ENCODE measurements at regions not wholly inside any gene's neighbourhood (a gene's known extent, or its start where the extent isn't known, plus 50 kb on each side); places are given as distances from the start of the nearest gene placed in this dataset.

DNA sequence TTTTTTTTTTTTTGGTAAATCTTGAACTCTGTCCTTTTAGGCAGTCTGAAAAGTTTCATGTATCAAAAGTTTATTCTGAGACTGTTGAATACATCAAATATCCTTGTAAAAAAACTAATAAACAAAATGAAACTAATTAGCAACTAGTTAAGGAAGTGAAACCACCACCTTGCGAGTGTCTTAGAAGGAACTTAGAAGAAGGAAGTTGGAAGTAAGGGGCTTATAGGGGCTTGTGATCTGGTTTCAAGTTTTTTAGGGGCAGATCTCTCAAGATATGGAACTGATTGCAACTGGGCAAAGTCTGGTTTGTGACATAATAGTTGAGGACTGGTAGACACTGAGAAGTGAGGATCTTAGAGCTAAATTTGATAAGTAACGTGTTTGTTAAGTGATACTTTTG lies 748.8 kb downstream of the C12orf50 start:
- H3K4me3 Mint-ChIP-seq: no peak overlapping the region
- peak in 1 of 3 donors; percentile 5 for DNase-seq
- WGBS (ENCODE audit: insufficient coverage): 0% methylated on average over 1 of the region's 2 CpGs
- no peaks in the 10 kb centered on the region for H3K9me3 ChIP-seq (replicated peaks in 1 of 2; ENCODE audit: control insufficient read depth in 1 of 2, insufficient read depth in 1 of 2, low read length in 2 of 2)
- H3K27ac ChIP-seq (ENCODE audit: low read depth in 1 of 2, low read length in 2 of 2): no peak overlapping the region
- H3K4me2 ChIP-seq (replicated peaks; ENCODE audit: extremely low read depth, low read length, poor library complexity, severe bottlenecking): no peak overlapping the region
- H3K27ac Mint-ChIP-seq: no peak overlapping the region
- H3K9ac ChIP-seq (ENCODE audit: insufficient read depth, low read length, poor library complexity, severe bottlenecking): no peak overlapping the region
- H3K27me3 Mint-ChIP-seq (ENCODE audit: low read depth in 3 of 3): no peaks in the 10 kb centered on the region
- no peaks in the 10 kb centered on the region for H3K79me2 ChIP-seq (ENCODE audit: insufficient read depth, low read length)
- no peaks in the 10 kb centered on the region for H4K20me1 ChIP-seq (ENCODE audit: insufficient read depth, low read length)
- H3K9me3 Mint-ChIP-seq: peaks cover 0 to 2% (median 0%) of the 10 kb centered on the region in 7 donors
- no peak overlapping the region for H2AFZ ChIP-seq (ENCODE audit: insufficient read depth, low read depth, low read length, poor library complexity, severe bottlenecking)
- TF ChIP-seq, protein P1, sequence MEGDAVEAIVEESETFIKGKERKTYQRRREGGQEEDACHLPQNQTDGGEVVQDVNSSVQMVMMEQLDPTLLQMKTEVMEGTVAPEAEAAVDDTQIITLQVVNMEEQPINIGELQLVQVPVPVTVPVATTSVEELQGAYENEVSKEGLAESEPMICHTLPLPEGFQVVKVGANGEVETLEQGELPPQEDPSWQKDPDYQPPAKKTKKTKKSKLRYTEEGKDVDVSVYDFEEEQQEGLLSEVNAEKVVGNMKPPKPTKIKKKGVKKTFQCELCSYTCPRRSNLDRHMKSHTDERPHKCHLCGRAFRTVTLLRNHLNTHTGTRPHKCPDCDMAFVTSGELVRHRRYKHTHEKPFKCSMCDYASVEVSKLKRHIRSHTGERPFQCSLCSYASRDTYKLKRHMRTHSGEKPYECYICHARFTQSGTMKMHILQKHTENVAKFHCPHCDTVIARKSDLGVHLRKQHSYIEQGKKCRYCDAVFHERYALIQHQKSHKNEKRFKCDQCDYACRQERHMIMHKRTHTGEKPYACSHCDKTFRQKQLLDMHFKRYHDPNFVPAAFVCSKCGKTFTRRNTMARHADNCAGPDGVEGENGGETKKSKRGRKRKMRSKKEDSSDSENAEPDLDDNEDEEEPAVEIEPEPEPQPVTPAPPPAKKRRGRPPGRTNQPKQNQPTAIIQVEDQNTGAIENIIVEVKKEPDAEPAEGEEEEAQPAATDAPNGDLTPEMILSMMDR (IDR thresholded peaks at IDR 0.05): no peak
- H3K27me3 ChIP-seq (ENCODE audit: control insufficient read depth in 2 of 2, insufficient read depth in 2 of 2, low read length in 2 of 2): no peaks in the 10 kb centered on the region
- intact Hi-C loops (cut with micrococcal nuclease): no loop called here
- H3K36me3 ChIP-seq (replicated peaks in 1 of 2; ENCODE audit: control insufficient read depth in 1 of 2, insufficient read depth in 2 of 2, low read length in 2 of 2): no peaks in the 10 kb centered on the region
- H3K4me1 ChIP-seq (ENCODE audit: control insufficient read depth in 1 of 2, insufficient read depth in 2 of 2, low read length in 2 of 2): no peaks in the 10 kb centered on the region
- no peaks in the 10 kb centered on the region for H3K36me3 Mint-ChIP-seq
- H3K4me3 ChIP-seq (replicated peaks in 1 of 3; ENCODE audit: low read depth in 2 of 3, low read length in 3 of 3): no peak overlapping the region
- H3K4me1 Mint-ChIP-seq: peaks cover 3% of the 10 kb centered on the region

DNA sequence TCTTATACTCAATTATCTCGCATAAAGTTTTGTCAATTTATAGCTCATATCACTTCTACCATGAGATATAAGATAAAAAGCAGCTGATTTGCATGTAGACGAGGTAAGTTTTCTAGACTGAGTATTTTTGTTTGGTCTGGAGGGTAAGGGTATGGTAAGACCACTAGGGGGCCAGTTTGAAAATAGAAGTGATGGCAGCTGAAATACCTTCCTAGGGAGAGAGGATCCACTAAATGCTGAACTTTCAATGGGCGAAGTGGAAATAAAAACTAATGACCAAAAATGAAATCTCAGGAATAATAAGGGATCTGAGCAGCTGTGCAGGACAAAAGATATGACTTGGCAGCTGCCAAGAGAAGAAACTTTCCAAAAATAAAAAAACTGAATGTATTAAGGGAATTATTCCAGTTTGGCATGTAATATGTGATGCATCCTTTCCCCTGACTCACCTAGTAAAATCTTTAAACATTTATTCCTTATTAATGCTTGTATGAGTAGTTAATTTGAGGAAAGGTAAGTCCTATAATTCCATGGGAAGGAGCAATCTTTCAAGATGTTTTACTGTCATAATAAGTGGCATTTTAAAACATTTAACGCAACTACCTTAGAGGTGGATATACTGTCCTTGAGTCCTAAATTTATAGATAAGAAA lies 754.5 kb downstream of the C12orf50 start:
- H3K9me3 Mint-ChIP-seq: no peaks in the 10 kb centered on the region
- DNase-seq: no peak
- Histone ChIP-seq H4K20me1 (ENCODE audit: insufficient read depth, low read length) (no peaks in the 10 kb centered on the region), H3K4me2 (replicated peaks; ENCODE audit: extremely low read depth, low read length, poor library complexity, severe bottlenecking) (no peak overlapping the region), H3K9me3 (replicated peaks in 1 of 2; ENCODE audit: control insufficient read depth in 1 of 2, insufficient read depth in 1 of 2, low read length in 2 of 2) (no peaks in the 10 kb centered on the region), H2AFZ (ENCODE audit: insufficient read depth, low read depth, low read length, poor library complexity, severe bottlenecking) (no peak overlapping the region), H3K9ac (ENCODE audit: insufficient read depth, low read length, poor library complexity, severe bottlenecking) (no peak overlapping the region), H3K27me3 (ENCODE audit: control insufficient read depth in 2 of 2, insufficient read depth in 2 of 2, low read length in 2 of 2) (no peaks in the 10 kb centered on the region), H3K36me3 (replicated peaks in 1 of 2; ENCODE audit: control insufficient read depth in 1 of 2, insufficient read depth in 2 of 2, low read length in 2 of 2) (no peaks in the 10 kb centered on the region), H3K4me1 (ENCODE audit: control insufficient read depth in 1 of 2, insufficient read depth in 2 of 2, low read length in 2 of 2) (no peaks in the 10 kb centered on the region), H3K27ac (ENCODE audit: low read depth in 1 of 2, low read length in 2 of 2) (no peak overlapping the region), H3K79me2 (ENCODE audit: insufficient read depth, low read length) (no peaks in the 10 kb centered on the region), H3K4me3 (replicated peaks in 1 of 3; ENCODE audit: low read depth in 2 of 3, low read length in 3 of 3) (no peak overlapping the region)
- H3K36me3 Mint-ChIP-seq: no peaks in the 10 kb centered on the region
- H3K4me1 Mint-ChIP-seq: no peaks in the 10 kb centered on the region
- 43% methylated on average over 1 of the region's 4 CpGs for WGBS (ENCODE audit: insufficient coverage)
- TF ChIP-seq, protein P1 (IDR thresholded peaks at IDR 0.05): no peak
- intact Hi-C loops (cut with micrococcal nuclease): no loop called here
- H3K4me3 Mint-ChIP-seq: no peak overlapping the region
- no peaks in the 10 kb centered on the region for H3K27me3 Mint-ChIP-seq (ENCODE audit: low read depth in 3 of 3)
- no peak overlapping the region for H3K27ac Mint-ChIP-seq

All from CD14-positive monocyte (primary cell).